ENCODE measurements at regions not wholly inside any gene's neighbourhood (a gene's known extent, or its start where the extent isn't known, plus 50 kb on each side); places are given as distances from the start of the nearest gene placed in this dataset.

- no peak for DNase-seq
Measured at GRCh38 chr5:124463851-124464250, 282.6 kb downstream of the ZNF608 start.

DNA sequence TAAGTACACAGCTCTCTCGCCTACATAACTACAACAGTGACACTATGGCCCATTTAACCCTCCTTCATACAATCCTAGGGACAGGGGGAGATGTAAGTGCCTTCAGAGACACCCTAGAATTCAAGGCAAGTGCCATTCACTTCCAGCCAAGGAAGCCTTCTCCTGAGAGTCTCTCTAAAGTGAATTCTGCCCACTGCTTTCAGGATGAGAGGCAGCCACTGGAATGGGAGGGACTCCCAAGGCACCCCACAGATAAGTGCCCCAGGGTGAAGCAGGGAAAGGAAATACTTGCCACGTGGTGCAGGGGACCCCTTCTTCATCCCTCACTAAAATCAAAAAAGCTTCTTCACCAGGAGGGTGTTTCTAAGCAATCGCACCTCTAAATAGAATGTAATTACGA, 283.7 kb downstream of the ZNF608 start:
- ATAC-seq (ENCODE audit: low read depth) (no peak), DNase-seq (no peak)
- Mint-ChIP-seq H3K27me3 (no peaks in the 10 kb centered on the region), H3K4me1 (peaks cover 13% of the 10 kb centered on the region), H3K4me3 (no peak overlapping the region), H3K27ac (no peak overlapping the region), H3K9me3 (ENCODE audit: insufficient read depth) (peaks cover 15% of the 10 kb centered on the region)
- ChIA-PET POLR2A (no interaction called here), CTCF (no interaction called here)
- H3K4me3 ChIP-seq (ENCODE audit: control extremely low read depth in 1 of 5, extremely low read depth in 1 of 5, insufficient read depth in 1 of 5, low read depth in 2 of 5, low read length in 4 of 5), result no peak overlapping the region
- H3K27ac ChIP-seq (ENCODE audit: low read length in 2 of 2), result no peak overlapping the region
- no peaks in the 10 kb centered on the region for H3K36me3 ChIP-seq (replicated peaks in 1 of 2; ENCODE audit: control extremely low read depth in 1 of 2, control insufficient read depth in 1 of 2, extremely low read depth in 1 of 2, insufficient read depth in 2 of 2, low read length in 1 of 2)
- no CpG with 5 or more reads among the region's 4 CpGs for WGBS (ENCODE audit: insufficient coverage)
- no peak overlapping the region for H3K9ac ChIP-seq (ENCODE audit: low read length)
- intact Hi-C loops (cut with micrococcal nuclease), result no loop called here
- H3K4me1 ChIP-seq (ENCODE audit: control insufficient read depth in 2 of 2, insufficient read depth in 2 of 2, low read length in 2 of 2), result no peaks in the 10 kb centered on the region
- no peaks in the 10 kb centered on the region for H3K79me2 ChIP-seq (ENCODE audit: control insufficient read depth, insufficient read depth, low read length)
- peaks cover 6 to 18% (median 9%) of the 10 kb centered on the region in 3 donors for H3K9me3 ChIP-seq (ENCODE audit: control extremely low read depth in 1 of 3, control insufficient read depth in 2 of 3, insufficient read depth in 1 of 3, low read length in 2 of 3)
- H3K27me3 ChIP-seq (replicated peaks in 1 of 4; ENCODE audit: control extremely low read depth in 1 of 4, control insufficient read depth in 3 of 4, insufficient read depth in 4 of 4, low read length in 3 of 4), result no peaks in the 10 kb centered on the region
- no peak overlapping the region for H2AFZ ChIP-seq (ENCODE audit: insufficient read depth, low read depth, low read length, poor library complexity, severe bottlenecking)
- TF ChIP-seq, protein P1, sequence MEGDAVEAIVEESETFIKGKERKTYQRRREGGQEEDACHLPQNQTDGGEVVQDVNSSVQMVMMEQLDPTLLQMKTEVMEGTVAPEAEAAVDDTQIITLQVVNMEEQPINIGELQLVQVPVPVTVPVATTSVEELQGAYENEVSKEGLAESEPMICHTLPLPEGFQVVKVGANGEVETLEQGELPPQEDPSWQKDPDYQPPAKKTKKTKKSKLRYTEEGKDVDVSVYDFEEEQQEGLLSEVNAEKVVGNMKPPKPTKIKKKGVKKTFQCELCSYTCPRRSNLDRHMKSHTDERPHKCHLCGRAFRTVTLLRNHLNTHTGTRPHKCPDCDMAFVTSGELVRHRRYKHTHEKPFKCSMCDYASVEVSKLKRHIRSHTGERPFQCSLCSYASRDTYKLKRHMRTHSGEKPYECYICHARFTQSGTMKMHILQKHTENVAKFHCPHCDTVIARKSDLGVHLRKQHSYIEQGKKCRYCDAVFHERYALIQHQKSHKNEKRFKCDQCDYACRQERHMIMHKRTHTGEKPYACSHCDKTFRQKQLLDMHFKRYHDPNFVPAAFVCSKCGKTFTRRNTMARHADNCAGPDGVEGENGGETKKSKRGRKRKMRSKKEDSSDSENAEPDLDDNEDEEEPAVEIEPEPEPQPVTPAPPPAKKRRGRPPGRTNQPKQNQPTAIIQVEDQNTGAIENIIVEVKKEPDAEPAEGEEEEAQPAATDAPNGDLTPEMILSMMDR (IDR thresholded peaks at IDR 0.05), result no peak
- TF ChIP-seq EZH2 (IDR thresholded peaks at IDR 0.05; ENCODE audit: borderline replicate concordance, insufficient read depth, low read depth, low read length, poor library complexity, severe bottlenecking), result no peak
- no peaks in the 10 kb centered on the region for H4K20me1 ChIP-seq (ENCODE audit: control insufficient read depth, insufficient read depth, low read length, poor library complexity, severe bottlenecking)
- H3K4me2 ChIP-seq (replicated peaks; ENCODE audit: low read depth, low read length, poor library complexity, severe bottlenecking), result no peak overlapping the region

More at GRCh38 chr5:124463851-124464250, 282.6 kb downstream of the ZNF608 start:
- Histone ChIP-seq H3K9ac (ENCODE audit: low read length) (no peak overlapping the region), H3K4me1 (ENCODE audit: control insufficient read depth in 2 of 2, insufficient read depth in 2 of 2, low read length in 2 of 2) (no peaks in the 10 kb centered on the region), H2AFZ (ENCODE audit: insufficient read depth, low read depth, low read length, poor library complexity, severe bottlenecking) (no peak overlapping the region), H3K9me3 (ENCODE audit: control extremely low read depth in 1 of 3, control insufficient read depth in 2 of 3, insufficient read depth in 1 of 3, low read length in 2 of 3) (peaks cover 6 to 18% (median 9%) of the 10 kb centered on the region in 3 donors), H3K4me3 (ENCODE audit: control extremely low read depth in 1 of 5, extremely low read depth in 1 of 5, insufficient read depth in 1 of 5, low read depth in 2 of 5, low read length in 4 of 5) (no peak overlapping the region), H4K20me1 (ENCODE audit: control insufficient read depth, insufficient read depth, low read length, poor library complexity, severe bottlenecking) (no peaks in the 10 kb centered on the region), H3K79me2 (ENCODE audit: control insufficient read depth, insufficient read depth, low read length) (no peaks in the 10 kb centered on the region), H3K4me2 (replicated peaks; ENCODE audit: low read depth, low read length, poor library complexity, severe bottlenecking) (no peak overlapping the region), H3K27me3 (replicated peaks in 1 of 4; ENCODE audit: control extremely low read depth in 1 of 4, control insufficient read depth in 3 of 4, insufficient read depth in 4 of 4, low read length in 3 of 4) (no peaks in the 10 kb centered on the region), H3K27ac (ENCODE audit: low read length in 2 of 2) (no peak overlapping the region), H3K36me3 (replicated peaks in 1 of 2; ENCODE audit: control extremely low read depth in 1 of 2, control insufficient read depth in 1 of 2, extremely low read depth in 1 of 2, insufficient read depth in 2 of 2, low read length in 1 of 2) (no peaks in the 10 kb centered on the region)
- no CpG with 5 or more reads among the region's 3 CpGs for WGBS (ENCODE audit: insufficient coverage)
- ATAC-seq (ENCODE audit: low read depth), result no peak
- intact Hi-C loops (cut with micrococcal nuclease), result no loop called here
- TF ChIP-seq, protein P1 (IDR thresholded peaks at IDR 0.05), result no peak
- no peak for TF ChIP-seq EZH2 (IDR thresholded peaks at IDR 0.05; ENCODE audit: borderline replicate concordance, insufficient read depth, low read depth, low read length, poor library complexity, severe bottlenecking)
- H3K27me3 Mint-ChIP-seq, result no peaks in the 10 kb centered on the region
- peaks cover 9% of the 10 kb centered on the region for H3K4me1 Mint-ChIP-seq
- no peak overlapping the region for H3K27ac Mint-ChIP-seq
- H3K4me3 Mint-ChIP-seq, result no peak overlapping the region
- ChIA-PET CTCF (interaction anchor here (0.7 kb wide), 1 partner anchor 387 kb away, joined by 3 read pairs; no protein-coding TSS in a partner anchor), POLR2A (no interaction called here)
- peaks cover 15% of the 10 kb centered on the region for H3K9me3 Mint-ChIP-seq (ENCODE audit: insufficient read depth)
